ENCODE measurements at regions not wholly inside any gene's neighbourhood (a gene's known extent, or its start where the extent isn't known, plus 50 kb on each side); places are given as distances from the start of the nearest gene placed in this dataset.

DNA sequence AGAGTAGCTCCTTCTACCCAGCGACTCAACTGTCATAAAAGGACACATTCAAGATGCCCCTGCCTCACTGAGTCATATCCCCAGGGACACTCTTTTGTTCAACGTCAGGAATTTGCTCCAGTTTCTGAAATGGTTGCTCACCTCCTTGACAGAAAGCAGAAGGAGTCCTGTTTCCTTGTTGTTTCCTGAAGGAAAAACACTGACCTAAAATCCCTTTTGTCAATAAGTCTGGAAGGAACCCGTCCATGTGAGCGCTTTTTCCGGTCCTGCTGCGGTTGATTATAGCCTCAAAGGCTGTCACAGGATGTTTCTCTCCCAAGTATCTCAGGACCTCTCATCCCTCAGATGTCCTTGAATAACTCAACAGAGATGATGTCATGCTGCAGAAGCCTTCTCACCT, 113.6 kb upstream of the PLEKHG1 start (continued):
- TF ChIP-seq, protein P1, sequence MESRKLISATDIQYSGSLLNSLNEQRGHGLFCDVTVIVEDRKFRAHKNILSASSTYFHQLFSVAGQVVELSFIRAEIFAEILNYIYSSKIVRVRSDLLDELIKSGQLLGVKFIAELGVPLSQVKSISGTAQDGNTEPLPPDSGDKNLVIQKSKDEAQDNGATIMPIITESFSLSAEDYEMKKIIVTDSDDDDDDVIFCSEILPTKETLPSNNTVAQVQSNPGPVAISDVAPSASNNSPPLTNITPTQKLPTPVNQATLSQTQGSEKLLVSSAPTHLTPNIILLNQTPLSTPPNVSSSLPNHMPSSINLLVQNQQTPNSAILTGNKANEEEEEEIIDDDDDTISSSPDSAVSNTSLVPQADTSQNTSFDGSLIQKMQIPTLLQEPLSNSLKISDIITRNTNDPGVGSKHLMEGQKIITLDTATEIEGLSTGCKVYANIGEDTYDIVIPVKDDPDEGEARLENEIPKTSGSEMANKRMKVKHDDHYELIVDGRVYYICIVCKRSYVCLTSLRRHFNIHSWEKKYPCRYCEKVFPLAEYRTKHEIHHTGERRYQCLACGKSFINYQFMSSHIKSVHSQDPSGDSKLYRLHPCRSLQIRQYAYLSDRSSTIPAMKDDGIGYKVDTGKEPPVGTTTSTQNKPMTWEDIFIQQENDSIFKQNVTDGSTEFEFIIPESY (IDR thresholded peaks at IDR 0.05; ENCODE audit: extremely low read depth, insufficient replicate concordance, low read length): no peak
- TF ChIP-seq TCF7L2 (IDR thresholded peaks at IDR 0.05; ENCODE audit: borderline replicate concordance, extremely low read depth, insufficient read depth, insufficient read length) (no peak), RAD21 (IDR thresholded peaks at IDR 0.05; ENCODE audit: low read depth) (no peak), EZH2phosphoT487 (IDR thresholded peaks at IDR 0.05; ENCODE audit: borderline replicate concordance) (no peak), ZFX (IDR thresholded peaks at IDR 0.05) (no peak)

DNA sequence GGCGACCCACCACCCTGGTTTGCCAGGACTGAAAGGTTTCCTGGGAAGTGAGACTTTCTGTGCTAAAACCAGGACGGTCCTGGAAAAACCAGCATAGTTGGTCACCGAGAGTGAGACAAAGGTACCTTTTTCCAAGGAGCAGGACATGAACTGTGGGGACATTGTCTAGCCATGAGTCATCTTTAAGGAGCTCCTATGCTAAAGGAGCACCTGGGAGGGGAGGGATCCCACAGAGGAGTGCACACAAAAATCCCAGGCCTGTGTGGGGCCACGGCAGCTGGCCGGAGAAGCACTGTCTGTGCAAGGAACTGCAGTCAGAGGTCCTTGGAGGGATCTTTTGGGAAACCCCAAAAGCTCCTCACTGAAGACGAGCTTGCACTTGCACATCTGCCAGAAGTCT, 109.1 kb upstream of the PLEKHG1 start:
- POLR2A ChIA-PET: interaction anchor here (1.6 kb wide), 1 partner anchor 323 kb away, joined by 6 read pairs; no protein-coding TSS in a partner anchor
- Histone ChIP-seq H3K9me3 (ENCODE audit: control insufficient read depth in 1 of 2, insufficient read depth in 1 of 2, low read depth in 1 of 2, low read length in 2 of 2) (no peaks in the 10 kb centered on the region), H3K36me3 (ENCODE audit: control insufficient read depth in 1 of 2, insufficient read depth in 2 of 2, low read length in 2 of 2) (no peaks in the 10 kb centered on the region), H3K4me1 (ENCODE audit: control insufficient read depth in 1 of 2, insufficient read depth in 2 of 2, low read length in 2 of 2) (peaks cover 24 to 39% of the 10 kb centered on the region in 2 experiments), H3K27me3 (ENCODE audit: insufficient read depth, low read length) (no peaks in the 10 kb centered on the region), H3K9me2 (ENCODE audit: insufficient read depth) (no peaks in the 10 kb centered on the region), H3K27ac (ENCODE audit: low read depth, low read length) (peak overlapping the region; percentile 51), H2AFZ (ENCODE audit: low read depth, low read length, poor library complexity, severe bottlenecking) (peak overlapping the region; percentile 87), H3K4me2 (ENCODE audit: low read length) (peak overlapping the region; percentile 80), H4K20me1 (ENCODE audit: insufficient read depth) (no peaks in the 10 kb centered on the region), H3K4me3 (replicated peaks in 1 of 2; ENCODE audit: low read depth in 1 of 2, low read length in 2 of 2) (peak overlapping the region in 1 of 2 experiments; percentile 44; a peak in 3 of 4 replicates), H3K79me2 (ENCODE audit: insufficient read depth, low read length) (no peaks in the 10 kb centered on the region), H3K9ac (ENCODE audit: low read length) (peak overlapping the region; percentile 10)
- RAD21 ChIA-PET (ENCODE audit: low non-redundant PET in 1 of 2, low total read pairs in 2 of 2, uncharacterized antibody in 2 of 2, unreplicated experiment in 2 of 2): interaction anchor here (0.7 to 1.3 kb wide), 2 partner anchors 72 to 537 kb away, joined by 3 read pairs; no protein-coding TSS in a partner anchor
- no TSS peak for BruUV-seq (replicated peaks)
- ATAC-seq (peak; percentile 85), DNase-seq (ENCODE audit: low read depth, low spot score) (peak; percentile 69)
- CTCF ChIA-PET: interaction anchor here (0.8 to 2.0 kb wide), 4 partner anchors 72 to 422 kb away, joined by 3 to 5 read pairs (median 3); partner anchors contain the start of gene ULBP3
- intact Hi-C loops (cut with micrococcal nuclease): no loop called here
- TF ChIP-seq CEBPB (IDR thresholded peaks at IDR 0.05; ENCODE audit: low read depth) (no peak), POLR2AphosphoS5 (IDR thresholded peaks at IDR 0.05; ENCODE audit: low read depth, low read length) (peak; percentile 44), TCF7L2 (IDR thresholded peaks at IDR 0.05; ENCODE audit: borderline replicate concordance, extremely low read depth, insufficient read depth, insufficient read length) (no peak), EGR1 (IDR thresholded peaks at IDR 0.05; ENCODE audit: low read depth) (no peak), RAD21 (IDR thresholded peaks at IDR 0.05; ENCODE audit: low read depth) (no peak; the same call in 1 of the 2 replicates), JUND (IDR thresholded peaks at IDR 0.05) (peak; percentile 88), POLR2A (IDR thresholded peaks at IDR 0.05; ENCODE audit: borderline replicate concordance, extremely low read depth, insufficient read depth, insufficient read length) (no peak), SP1 (IDR thresholded peaks at IDR 0.05; ENCODE audit: low read depth) (peak; percentile 75), FOSL1 (IDR thresholded peaks at IDR 0.05; ENCODE audit: low read depth) (peak; percentile 84), EZH2 (IDR thresholded peaks at IDR 0.05) (no peak), SIN3A (IDR thresholded peaks at IDR 0.05; ENCODE audit: low read depth) (no peak), ELF1 (IDR thresholded peaks at IDR 0.05; ENCODE audit: borderline replicate concordance, low read depth) (no peak), ZNF274 (IDR thresholded peaks at IDR 0.05; ENCODE audit: low read depth, low read length) (no peak), YY1 (IDR thresholded peaks at IDR 0.05; ENCODE audit: extremely low read depth, insufficient replicate concordance, low read depth, low read length) (peak; percentile 32), EZH2phosphoT487 (IDR thresholded peaks at IDR 0.05; ENCODE audit: borderline replicate concordance) (no peak), SRF (IDR thresholded peaks at IDR 0.05; ENCODE audit: low read depth) (no peak)
- TF ChIP-seq, protein P2, sequence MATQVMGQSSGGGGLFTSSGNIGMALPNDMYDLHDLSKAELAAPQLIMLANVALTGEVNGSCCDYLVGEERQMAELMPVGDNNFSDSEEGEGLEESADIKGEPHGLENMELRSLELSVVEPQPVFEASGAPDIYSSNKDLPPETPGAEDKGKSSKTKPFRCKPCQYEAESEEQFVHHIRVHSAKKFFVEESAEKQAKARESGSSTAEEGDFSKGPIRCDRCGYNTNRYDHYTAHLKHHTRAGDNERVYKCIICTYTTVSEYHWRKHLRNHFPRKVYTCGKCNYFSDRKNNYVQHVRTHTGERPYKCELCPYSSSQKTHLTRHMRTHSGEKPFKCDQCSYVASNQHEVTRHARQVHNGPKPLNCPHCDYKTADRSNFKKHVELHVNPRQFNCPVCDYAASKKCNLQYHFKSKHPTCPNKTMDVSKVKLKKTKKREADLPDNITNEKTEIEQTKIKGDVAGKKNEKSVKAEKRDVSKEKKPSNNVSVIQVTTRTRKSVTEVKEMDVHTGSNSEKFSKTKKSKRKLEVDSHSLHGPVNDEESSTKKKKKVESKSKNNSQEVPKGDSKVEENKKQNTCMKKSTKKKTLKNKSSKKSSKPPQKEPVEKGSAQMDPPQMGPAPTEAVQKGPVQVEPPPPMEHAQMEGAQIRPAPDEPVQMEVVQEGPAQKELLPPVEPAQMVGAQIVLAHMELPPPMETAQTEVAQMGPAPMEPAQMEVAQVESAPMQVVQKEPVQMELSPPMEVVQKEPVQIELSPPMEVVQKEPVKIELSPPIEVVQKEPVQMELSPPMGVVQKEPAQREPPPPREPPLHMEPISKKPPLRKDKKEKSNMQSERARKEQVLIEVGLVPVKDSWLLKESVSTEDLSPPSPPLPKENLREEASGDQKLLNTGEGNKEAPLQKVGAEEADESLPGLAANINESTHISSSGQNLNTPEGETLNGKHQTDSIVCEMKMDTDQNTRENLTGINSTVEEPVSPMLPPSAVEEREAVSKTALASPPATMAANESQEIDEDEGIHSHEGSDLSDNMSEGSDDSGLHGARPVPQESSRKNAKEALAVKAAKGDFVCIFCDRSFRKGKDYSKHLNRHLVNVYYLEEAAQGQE (IDR thresholded peaks at IDR 0.05; ENCODE audit: low read depth): no peak
- TF ChIP-seq, protein P3, sequence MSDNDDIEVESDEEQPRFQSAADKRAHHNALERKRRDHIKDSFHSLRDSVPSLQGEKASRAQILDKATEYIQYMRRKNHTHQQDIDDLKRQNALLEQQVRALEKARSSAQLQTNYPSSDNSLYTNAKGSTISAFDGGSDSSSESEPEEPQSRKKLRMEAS (IDR thresholded peaks at IDR 0.05): no peak
